PC-9 (cell line): ENCODE measurements at regions not wholly inside any gene's neighbourhood (a gene's known extent, or its start where the extent isn't known, plus 50 kb on each side); places are given as distances from the start of the nearest gene placed in this dataset.

ENCODE experiments used
- BruUV-seq: library from RNA; stranded (reverse); fragments of 400-500 nt; replicated peaks from 2 replicates; lab custom pipeline; 2021; lab: Mats Ljungman, UMichigan
- CTCF ChIA-PET: fragments of 300-600 bp; sonication (Branson Sonifier 250); formaldehyde crosslinking; loops from one replicate; lab custom pipeline; 2022; ENCODE audit warnings: antibody characterized with exemption; lab: Charles Lee
- POLR2A ChIA-PET: fragments of 300-600 bp; sonication (Branson Sonifier 250); formaldehyde crosslinking; loops from one replicate; lab custom pipeline; 2022; ENCODE audit warnings: antibody characterized with exemption; ENCODE audit not compliant: unreplicated experiment; lab: Charles Lee
- DNase-seq, 2 experiments: peaks; one replicate each; pipeline versions ENCODE4 v3.0.0 to v3.0.0-alpha.2; 2015 to 2022; ENCODE audit warnings: mixed read lengths in 1 of 2
- H2AFZ ChIP-seq: fragments of 200-600 bp; sonication (generic); 2 replicates; pipeline ENCODE4 v1.8.1; 2017; ENCODE audit warnings: antibody characterized with exemption
- H3F3A ChIP-seq: fragments of 200-600 bp; sonication (generic); 2 replicates; pipeline ENCODE4 v1.8.1; 2017; ENCODE audit warnings: antibody characterized with exemption, mild to moderate bottlenecking, low read depth; ENCODE audit not compliant: insufficient read depth
- H3K27ac ChIP-seq: fragments of 200-600 bp; sonication (generic); 2 replicates; pipeline ENCODE4 v1.6.1; 2016; ENCODE audit warnings: mixed run types
- H3K27me3 ChIP-seq: fragments of 200-600 bp; sonication (generic); 2 replicates; pipeline ENCODE4 v1.6.1; 2016; ENCODE audit warnings: low read depth, mixed run types; ENCODE audit not compliant: insufficient read depth
- H3K36me3 ChIP-seq: fragments of 200-600 bp; sonication (generic); 2 replicates; pipeline ENCODE4 v1.6.1; 2016; ENCODE audit warnings: low read depth, mixed run types
- H3K4me1 ChIP-seq: fragments of 200-600 bp; sonication (generic); replicated peaks from 2 replicates; pipeline ENCODE4 v1.6.1; 2016; ENCODE audit warnings: mixed run types; ENCODE audit not compliant: insufficient read depth
- H3K4me2 ChIP-seq: fragments of 200-600 bp; sonication (generic); 2 replicates; pipeline ENCODE4 v1.6.1; 2017; ENCODE audit warnings: mixed run types
- H3K4me3 ChIP-seq: fragments of 200-600 bp; sonication (generic); 2 replicates; pipeline ENCODE4 v1.6.1; 2016; ENCODE audit warnings: mixed run types
- H3K79me2 ChIP-seq: fragments of 200-600 bp; sonication (generic); 2 replicates; pipeline ENCODE4 v1.6.1; 2017; ENCODE audit warnings: low read depth, mixed run types
- H3K9me2 ChIP-seq: fragments of 200-600 bp; sonication (generic); 2 replicates; pipeline ENCODE4 v1.8.1; 2017; ENCODE audit warnings: mild to moderate bottlenecking; ENCODE audit not compliant: insufficient read depth
- H3K9me3 ChIP-seq: fragments of 200-600 bp; sonication (generic); 2 replicates; pipeline ENCODE4 v1.8.1; 2016; ENCODE audit warnings: low read depth; ENCODE audit not compliant: insufficient read depth
- H4K20me1 ChIP-seq: fragments of 200-600 bp; sonication (generic); 2 replicates; pipeline ENCODE4 v1.8.1; 2017; ENCODE audit not compliant: insufficient read depth
- EZH2 ChIP-seq: fragments of 200-600 bp; sonication (generic); IDR thresholded peaks from 2 replicates; pipeline ENCODE4 v1.8.0; 2017; ENCODE audit warnings: antibody characterized with exemption, low read depth
- intact Hi-C: fragments of 100-400 bp; cut with micrococcal nuclease; formaldehyde crosslinking; loops from one replicate; pipeline ENCODE4 v1.10.0; 2022; ENCODE audit not compliant: unreplicated experiment
- TF ChIP-seq, protein P1 (sequence below): fragments of 200-600 bp; sonication (generic); conservative IDR thresholded peaks from 2 replicates; pipeline ENCODE4 v1.6.1; 2017; ENCODE audit warnings: mixed run types, antibody characterized with exemption, mild to moderate bottlenecking, moderate library complexity

DNA sequence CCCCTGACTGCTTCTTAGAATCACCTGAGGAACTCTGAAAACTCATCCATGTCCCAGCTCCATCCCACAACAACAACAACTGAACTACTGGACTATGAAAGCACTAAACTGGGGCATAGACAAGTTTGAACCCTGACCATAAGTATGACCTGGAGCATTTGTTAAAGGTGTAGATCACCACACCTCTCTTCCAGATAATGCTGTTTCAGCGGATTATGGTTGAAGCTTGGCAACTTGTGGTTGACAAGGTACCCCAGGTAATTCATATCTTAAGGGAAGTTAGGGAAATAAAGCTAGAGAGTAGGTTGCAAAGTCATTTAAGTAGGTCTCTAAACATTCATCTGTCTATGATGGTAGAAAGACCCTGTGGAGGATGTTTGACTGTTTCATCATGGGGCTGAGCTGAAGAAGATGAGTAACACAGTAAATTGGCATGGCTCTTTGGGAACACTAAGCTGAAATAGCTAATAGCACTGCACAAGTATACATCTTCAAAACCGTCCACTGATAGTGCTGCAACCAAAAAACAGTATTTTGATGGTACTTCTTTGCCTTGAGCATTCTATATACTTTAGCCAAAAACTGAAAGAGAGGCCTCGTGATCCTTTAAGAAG lies 80.2 kb downstream of the TMEM174 start:
- no peaks in the 10 kb centered on the region for H3K36me3 ChIP-seq
- H3K4me3 ChIP-seq: no peak overlapping the region
- H3K27me3 ChIP-seq: no peaks in the 10 kb centered on the region
- H3K9me3 ChIP-seq: peaks cover 6% of the 10 kb centered on the region; the same call in 1 of the 2 replicates
- no peaks in the 10 kb centered on the region; the same call in 1 of the 2 replicates for H3K9me2 ChIP-seq
- H2AFZ ChIP-seq: no peak overlapping the region
- intact Hi-C loops: no loop called here
- H3K79me2 ChIP-seq: no peaks in the 10 kb centered on the region
- no peak overlapping the region for H3K27ac ChIP-seq
- ChIA-PET CTCF (no interaction called here), POLR2A (no interaction called here)
- no TSS peak for BruUV-seq
- H3F3A ChIP-seq: no peaks in the 10 kb centered on the region
- DNase-seq: no peak
- no peaks in the 10 kb centered on the region for H4K20me1 ChIP-seq
- H3K4me2 ChIP-seq: no peak overlapping the region
- no peaks in the 10 kb centered on the region for H3K4me1 ChIP-seq
- TF ChIP-seq EZH2: no peak
- TF ChIP-seq, protein P1, sequence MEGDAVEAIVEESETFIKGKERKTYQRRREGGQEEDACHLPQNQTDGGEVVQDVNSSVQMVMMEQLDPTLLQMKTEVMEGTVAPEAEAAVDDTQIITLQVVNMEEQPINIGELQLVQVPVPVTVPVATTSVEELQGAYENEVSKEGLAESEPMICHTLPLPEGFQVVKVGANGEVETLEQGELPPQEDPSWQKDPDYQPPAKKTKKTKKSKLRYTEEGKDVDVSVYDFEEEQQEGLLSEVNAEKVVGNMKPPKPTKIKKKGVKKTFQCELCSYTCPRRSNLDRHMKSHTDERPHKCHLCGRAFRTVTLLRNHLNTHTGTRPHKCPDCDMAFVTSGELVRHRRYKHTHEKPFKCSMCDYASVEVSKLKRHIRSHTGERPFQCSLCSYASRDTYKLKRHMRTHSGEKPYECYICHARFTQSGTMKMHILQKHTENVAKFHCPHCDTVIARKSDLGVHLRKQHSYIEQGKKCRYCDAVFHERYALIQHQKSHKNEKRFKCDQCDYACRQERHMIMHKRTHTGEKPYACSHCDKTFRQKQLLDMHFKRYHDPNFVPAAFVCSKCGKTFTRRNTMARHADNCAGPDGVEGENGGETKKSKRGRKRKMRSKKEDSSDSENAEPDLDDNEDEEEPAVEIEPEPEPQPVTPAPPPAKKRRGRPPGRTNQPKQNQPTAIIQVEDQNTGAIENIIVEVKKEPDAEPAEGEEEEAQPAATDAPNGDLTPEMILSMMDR: no peak

GRCh38 chr5:73250645-73251044 lies 77.7 kb downstream of the TMEM174 start:
- Histone ChIP-seq H3K36me3 (no peaks in the 10 kb centered on the region), H3F3A (no peaks in the 10 kb centered on the region), H3K4me1 (no peaks in the 10 kb centered on the region), H3K27me3 (no peaks in the 10 kb centered on the region), H3K27ac (no peak overlapping the region), H2AFZ (no peak overlapping the region), H3K4me2 (no peak overlapping the region), H3K79me2 (no peaks in the 10 kb centered on the region), H4K20me1 (no peaks in the 10 kb centered on the region), H3K9me2 (no peaks in the 10 kb centered on the region; the same call in 1 of the 2 replicates), H3K9me3 (no peaks in the 10 kb centered on the region), H3K4me3 (no peak overlapping the region)
- CTCF ChIA-PET: no interaction called here
- TF ChIP-seq EZH2: no peak
- TF ChIP-seq, protein P1: no peak
- POLR2A ChIA-PET: no interaction called here
- BruUV-seq: no TSS peak
- intact Hi-C loops: no loop called here
- DNase-seq: no peak

DNA sequence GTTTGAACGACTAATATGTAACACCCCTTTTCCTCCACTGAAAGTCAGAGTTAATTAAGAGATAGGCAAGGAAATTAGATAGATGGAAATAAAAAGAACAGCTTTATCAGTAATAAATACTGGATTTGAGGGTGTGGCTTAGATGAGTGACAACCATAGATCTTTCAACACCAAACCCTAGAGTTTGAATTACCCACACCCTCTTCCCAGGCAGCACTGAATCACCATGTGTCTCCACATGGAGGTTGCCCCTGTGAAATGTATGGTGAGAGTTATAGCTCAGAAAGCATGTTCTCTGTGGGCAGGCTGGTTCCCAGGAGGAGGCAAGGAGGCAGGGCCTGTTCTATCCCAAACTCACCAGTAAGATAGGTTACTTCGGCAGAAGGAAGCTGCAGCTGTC lies 69.7 kb downstream of the TMEM174 start:
- Histone ChIP-seq H3K79me2 (no peaks in the 10 kb centered on the region), H4K20me1 (no peaks in the 10 kb centered on the region), H3F3A (no peaks in the 10 kb centered on the region), H3K27me3 (no peaks in the 10 kb centered on the region), H3K36me3 (no peaks in the 10 kb centered on the region), H3K4me2 (no peak overlapping the region), H2AFZ (no peak overlapping the region), H3K9me3 (no peaks in the 10 kb centered on the region), H3K27ac (no peak overlapping the region), H3K9me2 (no peaks in the 10 kb centered on the region), H3K4me1 (no peaks in the 10 kb centered on the region), H3K4me3 (no peak overlapping the region)
- ChIA-PET POLR2A (no interaction called here), CTCF (no interaction called here)
- no TSS peak for BruUV-seq
- no peak for DNase-seq
- no peak for TF ChIP-seq EZH2
- TF ChIP-seq, protein P1: no peak
- intact Hi-C loops: no loop called here
